ENCODE measurements at regions not wholly inside any gene's neighbourhood (a gene's known extent, or its start where the extent isn't known, plus 50 kb on each side); places are given as distances from the start of the nearest gene placed in this dataset.

GRCh38 chr13:40456979-40457553, 209.4 kb downstream of the FOXO1 start:
- TF ChIP-seq CTCF (conservative IDR thresholded peaks at IDR 0.05) = no peak
- no peak overlapping the region for H3K27ac ChIP-seq

- no peak for TF ChIP-seq CTCF (conservative IDR thresholded peaks at IDR 0.05)
- H3K27ac ChIP-seq = no peak overlapping the region
Measured at GRCh38 chr13:40457929-40458719, 208.3 kb downstream of the FOXO1 start.

- no peak overlapping the region for H3K27ac ChIP-seq
- TF ChIP-seq CTCF (conservative IDR thresholded peaks at IDR 0.05) = no peak
Measured at GRCh38 chr13:40458720-40458990, 207.8 kb downstream of the FOXO1 start.

GRCh38 chr13:40460116-40460515, 206.3 kb downstream of the FOXO1 start:
- no peak for TF ChIP-seq CTCF (conservative IDR thresholded peaks at IDR 0.05)
- no peak overlapping the region for H3K27ac ChIP-seq

GRCh38 chr13:40464337-40465014, 202.0 kb downstream of the FOXO1 start:
- no peak for TF ChIP-seq CTCF (conservative IDR thresholded peaks at IDR 0.05)
- no peak overlapping the region for H3K27ac ChIP-seq

GRCh38 chr13:40465015-40465390, 201.4 kb downstream of the FOXO1 start:
- no peak overlapping the region for H3K27ac ChIP-seq
- no peak for TF ChIP-seq CTCF (conservative IDR thresholded peaks at IDR 0.05)

- no peak for TF ChIP-seq CTCF (conservative IDR thresholded peaks at IDR 0.05)
- H3K27ac ChIP-seq = no peak overlapping the region
Measured at GRCh38 chr13:40466272-40466671, 200.2 kb downstream of the FOXO1 start.

All from VCaP (cell line).